ENCODE measurements at regions not wholly inside any gene's neighbourhood (a gene's known extent, or its start where the extent isn't known, plus 50 kb on each side); places are given as distances from the start of the nearest gene placed in this dataset.
"Not testable (repeated sequence)": the region's sequence is repeated elsewhere in the genome, so short reads cannot be mapped to it uniquely, and the experiment has no call there.

- not testable (repeated sequence) for FAIRE-seq
Observed at GRCh38 chr7:97234494-97234893, 117.0 kb downstream of the SDHAF3 start.

GRCh38 chr7:97246317-97246716 is 128.8 kb downstream of the SDHAF3 start:
- FAIRE-seq (no peak), DNase-seq (ENCODE audit: low spot score) (no peak), ATAC-seq (no peak)
- CTCF ChIA-PET (ENCODE audit: low intra/inter-chr PET ratio, low total read pairs): no interaction called here
- no peaks in the 10 kb centered on the region for H3K27me3 ChIP-seq (ENCODE audit: control insufficient read depth in 1 of 2, insufficient read depth in 2 of 2, low read length in 2 of 2)
- POLR2A ChIA-PET: no interaction called here
- H2AFZ ChIP-seq (ENCODE audit: low read length): no peak overlapping the region
- no peaks in the 10 kb centered on the region for H3K36me3 ChIP-seq (replicated peaks in 1 of 2; ENCODE audit: control insufficient read depth in 1 of 2, insufficient read depth in 2 of 2, low read length in 2 of 2)
- intact Hi-C loops (cut with micrococcal nuclease; ENCODE audit: unreplicated experiment): no loop called here
- H3K4me2 ChIP-seq (ENCODE audit: low read depth, low read length): no peak overlapping the region
- TF ChIP-seq NR0B2 (CRISPR knock-in tag; IDR thresholded peaks at IDR 0.05) (no peak), ZNF777 (CRISPR knock-in tag; IDR thresholded peaks at IDR 0.05) (no peak)
- no peak overlapping the region for H3K4me3 ChIP-seq (replicated peaks in 1 of 3; ENCODE audit: insufficient read depth in 1 of 3, low read depth in 2 of 3, low read length in 3 of 3)
- WGBS (ENCODE audit: low lambda C conversion rate): 11% methylated on average over 2 of the region's 2 CpGs
- in situ Hi-C loops (cut with HindIII; ENCODE audit: extremely low pct_ligation_motif_present, low pct_unique_long_range_greater_than_20kb): no loop called here
- no peaks in the 10 kb centered on the region for H4K20me1 ChIP-seq (ENCODE audit: insufficient read depth, low read length)
- BruUV-seq (replicated peaks): no TSS peak
- no peak overlapping the region for H3K27ac ChIP-seq (ENCODE audit: extremely low read length, insufficient read depth, low read length)
- no peak overlapping the region for H3K9ac ChIP-seq (ENCODE audit: insufficient read depth, low read depth, low read length)
- H3K4me1 ChIP-seq (ENCODE audit: insufficient read depth, low read length): no peaks in the 10 kb centered on the region
- H3K79me2 ChIP-seq (ENCODE audit: insufficient read depth, low read length): no peaks in the 10 kb centered on the region
- H3K9me3 ChIP-seq (ENCODE audit: low read length): peaks cover 8% of the 10 kb centered on the region

More at GRCh38 chr7:97234494-97234893, 117.0 kb downstream of the SDHAF3 start:
- 10% methylated on average over 7 of the region's 7 CpGs for WGBS (ENCODE audit: low lambda C conversion rate)
- H3K27me3 ChIP-seq (ENCODE audit: control insufficient read depth in 1 of 2, insufficient read depth in 2 of 2, low read length in 2 of 2); H3K36me3 ChIP-seq (replicated peaks in 1 of 2; ENCODE audit: control insufficient read depth in 1 of 2, insufficient read depth in 2 of 2, low read length in 2 of 2); POLR2A ChIA-PET; H3K27ac ChIP-seq (ENCODE audit: extremely low read length, insufficient read depth, low read length); H3K79me2 ChIP-seq (ENCODE audit: insufficient read depth, low read length); H3K4me3 ChIP-seq (replicated peaks in 1 of 3; ENCODE audit: insufficient read depth in 1 of 3, low read depth in 2 of 3, low read length in 3 of 3); ATAC-seq; H2AFZ ChIP-seq (ENCODE audit: low read length); in situ Hi-C loops (cut with HindIII; ENCODE audit: extremely low pct_ligation_motif_present, low pct_unique_long_range_greater_than_20kb); H3K4me1 ChIP-seq (ENCODE audit: insufficient read depth, low read length); H3K4me2 ChIP-seq (ENCODE audit: low read depth, low read length); H4K20me1 ChIP-seq (ENCODE audit: insufficient read depth, low read length); intact Hi-C loops (cut with micrococcal nuclease; ENCODE audit: unreplicated experiment); CTCF ChIA-PET (ENCODE audit: low intra/inter-chr PET ratio, low total read pairs); H3K9ac ChIP-seq (ENCODE audit: insufficient read depth, low read depth, low read length); BruUV-seq (replicated peaks); TF ChIP-seq SOX6 (IDR thresholded peaks at IDR 0.05): not testable (repeated sequence)
- peak; percentile 72; the same call in 1 of the 2 replicates for TF ChIP-seq TRIM24 (CRISPR knock-in tag; IDR thresholded peaks at IDR 0.05)
- peak; percentile 45; the same call in 1 of the 2 replicates for TF ChIP-seq TCF7 (IDR thresholded peaks at IDR 0.05; ENCODE audit: low read depth)
- peak; percentile 68 for TF ChIP-seq HNF4A (CRISPR knock-in tag; IDR thresholded peaks at IDR 0.05)
- peak; percentile 19; the same call in 1 of the 2 replicates for TF ChIP-seq SOX6 (CRISPR knock-in tag; IDR thresholded peaks at IDR 0.05)
- peak; percentile 7; the same call in 1 of the 2 replicates for TF ChIP-seq SETDB1 (CRISPR knock-in tag; IDR thresholded peaks at IDR 0.05; ENCODE audit: borderline replicate concordance)
- H3K9me3 ChIP-seq (ENCODE audit: low read length): peaks cover 41% of the 10 kb centered on the region
- peak; percentile 14 for DNase-seq (ENCODE audit: low spot score)

GRCh38 chr7:97258187-97258586 is 140.7 kb downstream of the SDHAF3 start:
- DNase-seq (ENCODE audit: low spot score); H3K9me3 ChIP-seq (ENCODE audit: low read length); H3K9ac ChIP-seq (ENCODE audit: insufficient read depth, low read depth, low read length); H3K4me3 ChIP-seq (replicated peaks in 1 of 3; ENCODE audit: insufficient read depth in 1 of 3, low read depth in 2 of 3, low read length in 3 of 3); H3K4me2 ChIP-seq (ENCODE audit: low read depth, low read length); CTCF ChIA-PET (ENCODE audit: low intra/inter-chr PET ratio, low total read pairs); in situ Hi-C loops (cut with HindIII; ENCODE audit: extremely low pct_ligation_motif_present, low pct_unique_long_range_greater_than_20kb); BruUV-seq (replicated peaks); H3K27me3 ChIP-seq (ENCODE audit: control insufficient read depth in 1 of 2, insufficient read depth in 2 of 2, low read length in 2 of 2); POLR2A ChIA-PET; H3K4me1 ChIP-seq (ENCODE audit: insufficient read depth, low read length); H3K27ac ChIP-seq (ENCODE audit: extremely low read length, insufficient read depth, low read length); H4K20me1 ChIP-seq (ENCODE audit: insufficient read depth, low read length); H3K36me3 ChIP-seq (replicated peaks in 1 of 2; ENCODE audit: control insufficient read depth in 1 of 2, insufficient read depth in 2 of 2, low read length in 2 of 2); intact Hi-C loops (cut with micrococcal nuclease; ENCODE audit: unreplicated experiment); H3K79me2 ChIP-seq (ENCODE audit: insufficient read depth, low read length); ATAC-seq; FAIRE-seq; H2AFZ ChIP-seq (ENCODE audit: low read length): not testable (repeated sequence)
- WGBS (ENCODE audit: low lambda C conversion rate): 76% methylated on average over 1 of the region's 3 CpGs

All from HepG2 (cell line).